ENCODE measurements at regions not wholly inside any gene's neighbourhood (a gene's known extent, or its start where the extent isn't known, plus 50 kb on each side); places are given as distances from the start of the nearest gene placed in this dataset.

DNA sequence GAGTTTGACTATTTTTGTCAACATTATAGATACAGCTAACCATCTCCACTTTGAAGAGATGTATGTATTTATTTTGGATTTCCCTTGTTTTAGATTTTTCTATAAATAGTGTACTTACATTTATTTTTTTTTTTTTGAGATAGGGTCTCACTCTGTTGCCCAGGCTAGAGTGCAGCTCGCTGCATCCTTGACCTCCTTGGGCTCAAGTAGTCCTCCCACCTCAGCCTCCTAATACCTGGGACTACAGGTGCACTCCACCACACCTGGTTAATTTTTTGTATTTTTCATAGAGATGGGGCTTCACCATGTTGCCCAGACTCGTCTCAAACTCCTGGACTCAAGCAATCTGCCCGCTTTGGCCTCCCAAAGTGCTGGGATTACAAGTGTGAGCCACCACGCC, 55.3 kb upstream of the TRPM1 start:
- TF ChIP-seq, protein P1, sequence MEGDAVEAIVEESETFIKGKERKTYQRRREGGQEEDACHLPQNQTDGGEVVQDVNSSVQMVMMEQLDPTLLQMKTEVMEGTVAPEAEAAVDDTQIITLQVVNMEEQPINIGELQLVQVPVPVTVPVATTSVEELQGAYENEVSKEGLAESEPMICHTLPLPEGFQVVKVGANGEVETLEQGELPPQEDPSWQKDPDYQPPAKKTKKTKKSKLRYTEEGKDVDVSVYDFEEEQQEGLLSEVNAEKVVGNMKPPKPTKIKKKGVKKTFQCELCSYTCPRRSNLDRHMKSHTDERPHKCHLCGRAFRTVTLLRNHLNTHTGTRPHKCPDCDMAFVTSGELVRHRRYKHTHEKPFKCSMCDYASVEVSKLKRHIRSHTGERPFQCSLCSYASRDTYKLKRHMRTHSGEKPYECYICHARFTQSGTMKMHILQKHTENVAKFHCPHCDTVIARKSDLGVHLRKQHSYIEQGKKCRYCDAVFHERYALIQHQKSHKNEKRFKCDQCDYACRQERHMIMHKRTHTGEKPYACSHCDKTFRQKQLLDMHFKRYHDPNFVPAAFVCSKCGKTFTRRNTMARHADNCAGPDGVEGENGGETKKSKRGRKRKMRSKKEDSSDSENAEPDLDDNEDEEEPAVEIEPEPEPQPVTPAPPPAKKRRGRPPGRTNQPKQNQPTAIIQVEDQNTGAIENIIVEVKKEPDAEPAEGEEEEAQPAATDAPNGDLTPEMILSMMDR (IDR thresholded peaks at IDR 0.05) = no peak
- TF ChIP-seq POLR2A (IDR thresholded peaks at IDR 0.05) = no peak

Data from right lobe of liver (tissue), 4 donors.